Activated naive CD8-positive, alpha-beta T cell treated with anti-CD3 and anti-CD28 coated beads, Interleukin-2, amount 10 ng/mL, durations not matched to agents 7 days and 5 days (primary cell): ENCODE measurements at regions not wholly inside any gene's neighbourhood (a gene's known extent, or its start where the extent isn't known, plus 50 kb on each side); places are given as distances from the start of the nearest gene placed in this dataset.

Experiments
- ATAC-seq: fragments of 150-1000 bp; cut with Tn5 transposase; one replicate; pipeline ENCODE4 v1.10.0; 2021; ENCODE audit warnings: low read depth, moderate library complexity
- POLR2A ChIA-PET: fragments of 350-600 bp; sonication (Branson Sonifier 250); formaldehyde crosslinking; loops from one replicate; lab custom pipeline; 2021; ENCODE audit warnings: antibody characterized with exemption; lab: Charles Lee
- DNase-seq: peaks from one replicate; pipeline ENCODE4 v3.0.0; 2021
- H3K27ac Mint-ChIP-seq: one replicate; pipeline ENCODE4 v1.8.0; 2022; ENCODE audit warnings: mild to moderate bottlenecking, mixed read lengths
- H3K27me3 Mint-ChIP-seq: one replicate; pipeline ENCODE4 v1.8.0; 2022; ENCODE audit warnings: mild to moderate bottlenecking, moderate library complexity, mixed read lengths
- H3K36me3 Mint-ChIP-seq: one replicate; pipeline ENCODE4 v1.8.0; 2021; ENCODE audit warnings: mild to moderate bottlenecking, mixed read lengths
- H3K4me1 Mint-ChIP-seq: one replicate; pipeline ENCODE4 v1.8.0; 2021; ENCODE audit warnings: mixed read lengths
- H3K4me3 Mint-ChIP-seq: one replicate; pipeline ENCODE4 v1.8.0; 2022; ENCODE audit warnings: mild to moderate bottlenecking, moderate library complexity, mixed read lengths
- H3K9me3 Mint-ChIP-seq: one replicate; pipeline ENCODE4 v1.8.0; 2021; ENCODE audit warnings: mixed read lengths

DNA sequence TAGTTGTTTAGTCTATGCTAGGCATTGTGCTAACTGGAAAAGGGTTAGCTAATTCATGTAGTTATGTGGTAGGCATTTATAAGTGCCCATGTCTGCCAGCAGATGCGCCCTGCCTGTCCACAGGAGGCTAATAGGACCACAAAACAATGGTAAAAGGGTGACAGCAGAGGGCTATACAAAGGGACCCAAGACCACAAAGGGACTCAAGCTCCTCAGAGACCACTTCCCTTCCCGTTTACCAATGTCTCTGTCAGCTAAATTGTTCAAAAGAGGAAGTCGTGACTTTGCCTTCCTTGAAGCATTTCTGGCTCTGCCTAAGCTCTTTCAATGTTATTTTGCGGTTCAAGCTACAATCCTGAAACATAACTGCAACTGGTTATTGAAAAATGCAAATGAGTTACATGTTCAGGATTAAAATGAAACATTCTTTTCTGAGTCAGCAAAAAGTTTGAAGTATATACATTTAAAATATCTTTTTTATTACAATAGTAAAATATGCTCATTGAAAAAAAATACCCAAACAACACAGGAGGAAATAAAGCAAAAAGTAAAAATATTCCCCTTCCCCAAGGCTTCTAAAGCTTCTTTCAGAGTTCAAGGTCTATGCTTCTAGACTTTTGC is 149.2 kb downstream of the MAF start:
- POLR2A ChIA-PET = no interaction called here
- no peaks in the 10 kb centered on the region for H3K36me3 Mint-ChIP-seq
- no peak for DNase-seq

DNA sequence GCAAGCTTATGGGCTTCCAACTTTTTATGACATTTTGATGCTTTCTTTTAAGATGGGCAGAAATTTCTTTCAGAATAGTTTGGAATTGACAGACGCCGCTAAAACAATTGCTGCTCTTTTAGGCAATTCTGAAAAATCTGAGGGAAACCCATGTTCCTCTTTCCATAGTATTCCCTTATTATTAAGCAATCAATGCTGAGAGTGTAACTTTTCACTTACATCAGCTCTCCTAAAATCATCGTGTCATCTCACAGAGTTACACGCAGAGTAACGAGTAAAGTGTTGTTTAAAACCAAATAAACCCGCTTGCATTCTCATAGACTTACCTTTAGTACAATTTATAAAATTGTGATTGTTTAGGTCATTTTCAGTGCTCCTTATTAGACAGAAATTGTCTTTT is 150.6 kb downstream of the MAF start:
- Mint-ChIP-seq H3K4me1 (peaks cover 3% of the 10 kb centered on the region), H3K27ac (no peak overlapping the region), H3K36me3 (no peaks in the 10 kb centered on the region), H3K27me3 (peaks cover 15% of the 10 kb centered on the region), H3K4me3 (no peak overlapping the region), H3K9me3 (peaks cover 2% of the 10 kb centered on the region)
- POLR2A ChIA-PET = no interaction called here
- ATAC-seq = no peak
- DNase-seq = no peak

More for the DNA sequence above, 149.2 kb downstream of the MAF start:
- Mint-ChIP-seq H3K27me3 (peaks cover 15% of the 10 kb centered on the region), H3K9me3 (peaks cover 2% of the 10 kb centered on the region), H3K4me3 (no peak overlapping the region), H3K27ac (no peak overlapping the region), H3K4me1 (peaks cover 3% of the 10 kb centered on the region)
- peak; percentile 39 for ATAC-seq

DNA sequence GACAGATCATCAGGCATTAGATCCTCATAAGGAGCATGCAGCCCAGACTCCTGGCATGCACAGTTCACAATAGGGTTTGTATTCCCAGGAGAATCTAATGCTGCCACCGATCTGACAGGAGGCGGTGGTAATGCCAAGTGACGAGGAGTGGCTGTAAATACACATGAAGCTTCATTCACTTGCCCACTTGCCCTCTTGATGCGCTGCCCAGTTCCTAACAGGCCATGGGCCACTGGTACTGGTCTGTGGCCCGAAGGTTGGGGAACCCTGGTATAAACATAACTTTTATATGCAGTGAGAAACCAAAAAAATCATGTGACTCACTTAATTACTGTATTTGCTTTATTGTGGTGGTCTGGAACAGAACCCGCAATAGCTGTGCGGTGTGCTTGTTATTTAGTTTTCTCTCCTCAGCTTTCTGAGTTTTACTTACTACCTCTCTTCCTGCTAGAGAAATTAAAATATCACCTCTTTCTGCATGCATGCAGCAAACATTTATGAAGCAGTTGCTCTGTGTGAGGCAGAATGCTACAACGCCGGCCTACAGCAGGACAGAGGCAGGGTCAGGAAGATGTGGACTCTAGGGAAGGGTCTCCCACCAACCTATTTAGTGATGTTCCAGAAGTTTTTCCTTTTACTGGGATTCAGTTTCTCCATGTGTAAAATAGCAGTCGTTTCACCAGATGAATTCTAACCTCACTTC is 151.3 kb downstream of the MAF start:
- no peak for ATAC-seq
- Mint-ChIP-seq H3K27ac (no peak overlapping the region), H3K36me3 (no peaks in the 10 kb centered on the region), H3K27me3 (peaks cover 16% of the 10 kb centered on the region), H3K4me3 (no peak overlapping the region), H3K9me3 (peaks cover 2% of the 10 kb centered on the region), H3K4me1 (peaks cover 3% of the 10 kb centered on the region)
- POLR2A ChIA-PET = no interaction called here
- DNase-seq = no peak

DNA sequence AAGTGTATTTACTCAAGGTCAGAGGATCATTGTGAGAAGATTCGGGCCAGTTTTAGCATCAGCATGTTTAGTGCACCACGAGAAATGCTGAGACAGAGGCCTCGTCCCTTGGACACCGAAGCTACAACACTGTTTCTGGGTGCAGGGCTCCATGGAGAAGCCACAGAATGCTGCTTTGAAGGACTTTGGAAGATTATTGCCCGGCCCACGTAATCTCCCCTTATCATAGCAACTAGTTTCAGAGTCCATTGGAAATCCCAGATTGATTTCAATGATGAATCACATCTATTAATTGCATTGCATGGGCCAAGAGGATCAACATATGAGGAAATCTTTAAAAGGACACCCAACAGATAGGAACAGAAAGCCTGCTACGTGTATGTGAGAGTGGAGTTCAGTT is 156.0 kb downstream of the MAF start:
- Mint-ChIP-seq H3K27me3 (peaks cover 32% of the 10 kb centered on the region), H3K36me3 (no peaks in the 10 kb centered on the region), H3K9me3 (no peaks in the 10 kb centered on the region), H3K4me3 (no peak overlapping the region), H3K27ac (no peak overlapping the region), H3K4me1 (no peaks in the 10 kb centered on the region)
- ATAC-seq (no peak), DNase-seq (no peak)
- POLR2A ChIA-PET = no interaction called here

DNA sequence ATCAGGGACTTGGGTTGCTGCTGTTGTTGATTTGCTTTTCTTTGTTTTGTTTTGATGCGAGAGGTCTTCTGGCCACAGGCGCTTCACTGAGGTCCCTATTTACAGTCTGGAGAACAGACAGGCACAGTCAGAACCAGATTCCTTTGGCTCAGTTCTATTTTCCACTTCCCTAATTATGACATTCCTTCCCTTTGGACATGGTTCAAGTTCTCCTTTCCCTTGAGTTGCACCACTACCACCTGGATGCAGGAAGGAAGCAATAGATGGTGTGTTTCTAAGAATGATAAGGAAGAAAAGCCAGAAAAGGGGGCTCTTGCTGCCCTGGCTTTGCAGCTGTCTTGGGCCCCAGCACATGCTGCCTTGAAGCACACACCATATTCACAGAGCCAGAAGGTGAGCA is 160.6 kb downstream of the MAF start:
- H3K27me3 Mint-ChIP-seq = peaks cover 24% of the 10 kb centered on the region
- no peaks in the 10 kb centered on the region for H3K36me3 Mint-ChIP-seq
- H3K4me3 Mint-ChIP-seq = no peak overlapping the region
- no peaks in the 10 kb centered on the region for H3K4me1 Mint-ChIP-seq
- no peak for DNase-seq
- POLR2A ChIA-PET = no interaction called here
- ATAC-seq = no peak
- H3K27ac Mint-ChIP-seq = no peak overlapping the region
- H3K9me3 Mint-ChIP-seq = no peaks in the 10 kb centered on the region

DNA sequence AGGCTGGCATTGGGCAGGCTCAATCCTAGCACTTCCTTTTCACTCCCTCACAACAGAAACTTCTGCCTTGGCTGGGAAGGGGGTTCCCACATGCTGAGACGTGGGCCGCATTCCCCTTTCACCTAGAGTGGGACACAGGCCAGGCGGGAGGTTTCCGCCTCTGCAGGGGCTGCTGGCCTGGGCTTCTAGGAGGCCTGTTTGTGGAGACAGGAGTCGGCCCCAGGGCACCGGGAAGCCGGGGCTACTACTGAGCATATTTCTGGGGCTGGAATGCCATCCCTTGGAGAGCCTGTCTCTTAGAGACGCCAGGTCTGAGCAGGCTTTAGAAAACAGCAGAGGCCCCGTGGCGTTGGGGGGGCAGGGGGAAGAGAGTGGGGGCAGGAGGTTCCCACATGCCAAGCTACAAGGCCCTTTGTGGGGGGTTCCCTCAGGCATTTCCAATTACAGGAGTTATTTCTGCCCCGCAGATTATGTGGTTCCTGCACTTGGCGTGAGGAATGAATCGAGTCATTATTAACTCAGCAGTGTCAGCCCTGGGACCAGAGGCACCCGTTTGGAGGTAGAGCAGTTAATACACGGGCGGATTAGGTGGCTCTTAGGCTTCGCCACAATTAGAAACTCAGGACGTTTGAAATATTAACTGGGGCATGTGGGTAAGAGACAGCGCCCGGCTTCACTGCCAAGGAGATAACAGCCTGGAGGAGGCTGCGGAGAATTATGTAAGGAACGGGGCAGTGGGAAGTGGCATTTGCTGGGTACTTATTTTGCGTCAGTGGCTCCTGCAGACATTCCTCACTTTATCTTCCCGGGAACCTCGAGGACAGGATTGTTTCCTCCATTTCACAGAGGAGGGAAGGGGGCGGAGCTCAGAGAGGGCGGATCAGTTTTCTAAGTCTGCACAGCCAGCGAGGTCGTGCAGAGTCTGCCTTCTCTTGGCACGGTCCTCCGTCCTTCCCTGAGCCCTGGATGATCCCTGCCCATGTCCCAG is 162.5 kb downstream of the MAF start:
- Mint-ChIP-seq H3K27me3 (peaks cover 22% of the 10 kb centered on the region), H3K4me1 (no peaks in the 10 kb centered on the region), H3K4me3 (no peak overlapping the region), H3K27ac (no peak overlapping the region), H3K9me3 (no peaks in the 10 kb centered on the region), H3K36me3 (no peaks in the 10 kb centered on the region)
- POLR2A ChIA-PET = no interaction called here
- ATAC-seq (no peak), DNase-seq (no peak)

DNA sequence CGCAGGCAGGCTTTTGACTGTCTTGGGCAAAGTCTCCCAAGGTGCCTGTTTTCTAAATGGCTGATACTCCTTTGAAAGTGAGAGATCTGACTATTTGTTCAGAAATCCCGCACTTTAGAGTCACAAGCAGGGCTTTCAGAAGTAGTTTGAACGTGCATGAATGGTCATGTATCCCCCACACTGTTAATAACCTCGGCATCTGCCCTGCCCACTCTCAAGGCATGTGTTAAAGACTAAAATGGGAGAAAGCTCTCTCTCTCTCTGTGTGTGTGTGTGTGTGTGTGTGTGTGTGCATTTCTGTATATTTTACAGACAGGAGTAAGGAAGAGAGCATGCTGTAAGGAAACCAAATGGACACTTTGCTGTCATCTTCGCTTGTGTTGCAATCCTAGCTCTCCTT is 163.7 kb downstream of the MAF start:
- Mint-ChIP-seq H3K27ac (no peak overlapping the region), H3K4me1 (no peaks in the 10 kb centered on the region), H3K27me3 (peaks cover 13% of the 10 kb centered on the region), H3K4me3 (no peak overlapping the region), H3K9me3 (no peaks in the 10 kb centered on the region), H3K36me3 (no peaks in the 10 kb centered on the region)
- POLR2A ChIA-PET = no interaction called here
- ATAC-seq = no peak
- no peak for DNase-seq

DNA sequence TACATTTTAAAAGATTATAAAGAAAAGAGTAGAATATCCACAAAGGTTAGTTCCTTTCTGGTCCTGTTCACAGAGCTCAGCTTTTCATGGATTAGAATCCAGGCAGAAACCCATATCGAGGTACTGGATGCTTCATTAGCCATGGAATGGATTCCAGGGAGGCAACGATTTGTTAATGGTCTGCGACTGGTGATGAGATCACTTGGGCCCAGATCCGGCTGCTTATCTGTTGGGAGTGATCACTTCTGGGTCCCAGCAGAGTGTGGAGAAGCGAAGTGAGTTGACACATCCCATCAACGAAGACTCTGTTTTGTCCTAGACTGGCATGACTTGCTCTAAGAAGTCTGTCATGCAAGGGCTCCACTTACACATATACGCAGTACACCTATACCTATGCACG is 165.8 kb downstream of the MAF start:
- no peak overlapping the region for H3K27ac Mint-ChIP-seq

DNA sequence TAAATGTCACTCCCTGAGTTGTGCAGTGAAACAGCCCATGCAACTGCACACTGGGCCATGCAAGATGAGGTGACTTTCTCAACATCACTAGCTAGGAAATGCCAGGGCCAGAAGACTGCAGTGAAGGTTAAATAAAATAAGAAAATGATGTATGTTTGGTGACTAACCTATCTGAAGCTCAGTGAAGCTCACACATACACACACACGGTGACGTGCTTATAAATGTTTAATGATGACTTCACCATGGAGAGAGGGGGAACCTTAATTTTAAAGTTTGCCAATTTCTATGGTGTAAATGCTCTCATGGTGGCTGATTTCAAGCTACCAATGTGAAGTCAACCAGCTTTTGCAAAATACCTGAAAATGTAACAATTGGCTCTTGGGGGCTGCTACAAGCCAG is 166.4 kb downstream of the MAF start:
- Mint-ChIP-seq H3K27ac (no peak overlapping the region), H3K27me3 (peaks cover 3% of the 10 kb centered on the region), H3K9me3 (no peaks in the 10 kb centered on the region), H3K4me3 (no peak overlapping the region), H3K4me1 (no peaks in the 10 kb centered on the region), H3K36me3 (no peaks in the 10 kb centered on the region)
- DNase-seq (no peak), ATAC-seq (no peak)
- POLR2A ChIA-PET = no interaction called here

More for the DNA sequence above, 165.8 kb downstream of the MAF start:
- Mint-ChIP-seq H3K9me3 (no peaks in the 10 kb centered on the region), H3K4me3 (no peak overlapping the region), H3K36me3 (no peaks in the 10 kb centered on the region), H3K27me3 (peaks cover 3% of the 10 kb centered on the region), H3K4me1 (no peaks in the 10 kb centered on the region)
- no peak for ATAC-seq
- no peak for DNase-seq
- POLR2A ChIA-PET = no interaction called here

DNA sequence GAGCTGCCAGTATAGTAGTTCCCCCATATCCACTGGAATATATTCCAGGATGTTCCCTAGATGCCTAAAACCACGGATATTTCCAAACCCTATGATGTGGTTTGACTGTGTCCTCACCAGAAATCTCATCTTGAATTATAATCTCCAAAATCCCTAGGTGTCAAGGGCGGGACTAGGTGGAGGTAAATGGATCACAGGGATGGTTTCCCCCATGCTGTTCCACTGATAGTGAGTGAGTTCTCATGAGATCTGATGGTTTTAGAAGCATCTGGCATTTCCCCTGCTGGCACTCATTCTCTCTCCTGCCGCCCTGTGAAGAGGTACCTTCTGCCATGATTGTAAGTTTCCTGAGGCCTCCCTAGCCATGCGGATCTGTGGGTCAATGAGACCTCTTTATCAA is 168.6 kb downstream of the MAF start:
- no peak for ATAC-seq

DNA sequence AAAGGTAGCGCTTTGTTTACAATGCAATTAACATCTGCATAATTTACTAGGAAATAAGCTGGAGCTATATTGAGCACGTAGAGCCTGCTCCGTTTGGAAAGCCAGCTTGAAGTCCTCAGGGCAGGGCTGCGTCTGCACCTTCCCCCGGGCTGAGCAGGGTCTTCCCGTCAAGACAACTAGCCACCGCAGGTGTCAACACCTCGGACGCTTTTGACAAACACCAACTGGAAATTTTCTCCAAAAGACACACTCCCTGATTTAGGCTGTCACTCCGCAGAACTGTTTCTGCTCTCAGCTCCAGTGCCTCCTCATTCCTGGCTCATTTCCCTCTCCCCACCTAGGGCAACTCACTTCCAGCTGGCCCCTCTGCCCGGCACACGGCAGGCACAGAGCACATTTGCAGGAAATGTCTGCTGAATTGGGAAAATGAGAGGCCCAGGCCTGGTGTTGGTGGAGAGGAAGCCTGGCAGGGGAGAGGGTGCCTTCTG is 170.3 kb downstream of the MAF start:
- DNase-seq (no peak), ATAC-seq (no peak)
- Mint-ChIP-seq H3K27ac (no peak overlapping the region), H3K27me3 (peaks cover 3% of the 10 kb centered on the region), H3K9me3 (no peaks in the 10 kb centered on the region), H3K4me3 (no peak overlapping the region), H3K36me3 (no peaks in the 10 kb centered on the region), H3K4me1 (no peaks in the 10 kb centered on the region)
- POLR2A ChIA-PET = no interaction called here

More for the DNA sequence above, 168.6 kb downstream of the MAF start:
- Mint-ChIP-seq H3K27ac (no peak overlapping the region), H3K4me1 (no peaks in the 10 kb centered on the region), H3K36me3 (no peaks in the 10 kb centered on the region), H3K4me3 (no peak overlapping the region), H3K9me3 (no peaks in the 10 kb centered on the region), H3K27me3 (peaks cover 3% of the 10 kb centered on the region)
- no peak for DNase-seq
- POLR2A ChIA-PET = no interaction called here

DNA sequence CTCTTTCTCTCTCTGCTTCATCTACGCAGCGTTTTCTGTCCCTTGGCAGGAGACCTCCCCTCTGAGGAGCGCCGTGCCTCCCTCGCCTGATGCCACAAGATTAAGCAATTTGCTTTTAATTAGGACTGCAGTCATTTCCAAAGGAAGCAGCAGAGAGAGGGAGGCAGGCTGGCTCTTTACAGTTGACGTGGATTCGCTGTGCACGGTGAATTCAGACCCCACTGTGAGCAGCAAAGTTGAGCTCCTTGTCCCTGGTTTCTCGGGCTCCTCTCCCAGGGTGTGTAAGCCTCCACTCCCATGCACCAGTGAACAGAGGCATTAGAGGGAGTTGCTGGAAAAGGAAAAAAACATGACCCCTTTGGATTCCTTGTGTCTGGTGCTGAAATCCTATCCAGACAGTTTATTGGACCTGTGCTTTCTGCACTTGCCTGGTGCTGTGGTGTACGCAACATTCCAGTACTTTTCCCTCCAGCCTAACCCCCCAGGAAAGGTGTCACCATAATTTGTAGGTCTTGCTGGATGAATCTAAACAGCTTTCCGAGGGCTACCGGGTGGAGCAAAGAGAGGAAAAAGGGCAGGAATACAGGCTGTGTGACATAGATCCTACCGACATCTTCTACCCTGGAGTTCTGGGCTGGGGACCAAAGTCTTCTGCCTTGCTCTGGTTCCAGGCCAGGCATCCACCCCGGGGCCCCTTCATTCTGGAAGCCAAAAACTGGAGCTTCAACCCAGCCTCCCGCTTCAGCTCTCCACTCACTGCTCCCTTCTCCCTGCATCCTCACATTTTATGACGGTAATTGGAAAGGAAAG is 171.0 kb downstream of the MAF start:
- H3K9me3 Mint-ChIP-seq = no peaks in the 10 kb centered on the region
- H3K4me3 Mint-ChIP-seq = no peak overlapping the region
- DNase-seq = no peak
- H3K4me1 Mint-ChIP-seq = no peaks in the 10 kb centered on the region
- peaks cover 3% of the 10 kb centered on the region for H3K27me3 Mint-ChIP-seq
- POLR2A ChIA-PET = no interaction called here
- no peak for ATAC-seq
- H3K36me3 Mint-ChIP-seq = no peaks in the 10 kb centered on the region
- H3K27ac Mint-ChIP-seq = no peak overlapping the region

DNA sequence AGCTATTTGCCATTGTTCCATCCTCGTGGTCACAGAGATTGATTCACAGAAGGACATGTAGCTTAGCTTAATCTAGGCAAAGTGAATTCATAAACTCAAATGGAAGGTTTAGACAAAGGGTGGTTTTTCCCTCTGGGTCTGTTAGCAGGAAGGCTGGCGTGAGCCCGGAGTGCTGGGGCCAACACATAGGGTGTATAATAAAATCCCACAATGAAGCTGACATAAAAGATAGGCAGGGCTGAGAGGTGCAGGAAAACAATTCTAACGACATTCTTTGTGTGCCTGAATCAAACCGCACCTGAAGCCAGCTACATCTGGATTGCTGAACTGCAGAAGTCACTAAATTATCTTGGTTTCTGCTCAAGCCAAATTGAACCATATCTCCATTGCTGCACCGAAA is 173.9 kb downstream of the MAF start:
- Mint-ChIP-seq H3K27me3 (peaks cover 3% of the 10 kb centered on the region), H3K9me3 (no peaks in the 10 kb centered on the region), H3K4me1 (no peaks in the 10 kb centered on the region), H3K27ac (no peak overlapping the region), H3K4me3 (no peak overlapping the region), H3K36me3 (no peaks in the 10 kb centered on the region)
- ATAC-seq (no peak), DNase-seq (no peak)
- POLR2A ChIA-PET = no interaction called here
